SU-DHL-6 (cell line): ENCODE measurements at regions not wholly inside any gene's neighbourhood (a gene's known extent, or its start where the extent isn't known, plus 50 kb on each side); places are given as distances from the start of the nearest gene placed in this dataset.

Experiments used
- CTCF ChIP-seq: fragments of 200-600 bp; sonication (generic); IDR thresholded peaks from one replicate; pipeline ENCODE4 v1.5.1; 2017; ENCODE audit warnings: antibody characterized with exemption, mild to moderate bottlenecking, low read length, moderate library complexity; ENCODE audit not compliant: insufficient read depth, poor library complexity, severe bottlenecking
- EZH2phosphoT487 ChIP-seq: fragments of 200-600 bp; sonication (generic), shearing (Covaris generic); conservative IDR thresholded peaks from 2 replicates; pipeline ENCODE4 v1.6.1; 2018; ENCODE audit warnings: mild to moderate bottlenecking, antibody characterized with exemption, low read length, moderate library complexity, mixed read lengths

- no peak for TF ChIP-seq CTCF
- TF ChIP-seq EZH2phosphoT487: no peak
These were observed 724.7 kb upstream of the TBX3 start for GRCh38 chr12:115408642-115409041.
